Loucy (cell line): ENCODE measurements at regions not wholly inside any gene's neighbourhood (a gene's known extent, or its start where the extent isn't known, plus 50 kb on each side); places are given as distances from the start of the nearest gene placed in this dataset.

Experiments
- H2AFZ ChIP-seq: fragments of 200-600 bp; sonication (generic); 2 replicates; pipeline ENCODE4 v1.6.0; 2016; ENCODE audit warnings: antibody characterized with exemption, mild to moderate bottlenecking, low read length, moderate library complexity
- H3F3A ChIP-seq: fragments of 200-600 bp; 2 replicates; pipeline ENCODE4 v1.6.0; 2016; ENCODE audit warnings: antibody characterized with exemption, low read depth, mild to moderate bottlenecking
- H3K27me3 ChIP-seq: fragments of 200-600 bp; sonication (generic); 2 replicates; pipeline ENCODE4 v1.6.1; 2014; ENCODE audit warnings: low read length, mild to moderate bottlenecking; ENCODE audit not compliant: insufficient read depth, poor library complexity, severe bottlenecking
- H3K36me3 ChIP-seq: fragments of 200-600 bp; sonication (generic); 2 replicates; pipeline ENCODE4 v1.6.1; 2016; ENCODE audit warnings: low read length; ENCODE audit not compliant: insufficient read depth
- H3K4me1 ChIP-seq: fragments of 200-600 bp; sonication (generic); 2 replicates; pipeline ENCODE4 v1.5.1; 2014; ENCODE audit warnings: low read length, mild to moderate bottlenecking; ENCODE audit not compliant: insufficient read depth, poor library complexity, severe bottlenecking
- H3K4me2 ChIP-seq: fragments of 200-600 bp; sonication (generic); 2 replicates; pipeline ENCODE4 v1.6.0; 2014; ENCODE audit warnings: antibody characterized with exemption, low read length, low read depth, mild to moderate bottlenecking; ENCODE audit not compliant: poor library complexity, severe bottlenecking
- H3K4me3 ChIP-seq: fragments of 200-600 bp; sonication (generic); 2 replicates; pipeline ENCODE4 v1.5.1; 2014; ENCODE audit warnings: low read length, mild to moderate bottlenecking, mixed read lengths; ENCODE audit not compliant: poor library complexity, severe bottlenecking
- H3K79me2 ChIP-seq: fragments of 200-600 bp; sonication (generic); 2 replicates; pipeline ENCODE4 v1.6.1; 2014; ENCODE audit warnings: low read length; ENCODE audit not compliant: insufficient read depth
- H3K9ac ChIP-seq: fragments of 200-600 bp; sonication (generic); 2 replicates; pipeline ENCODE4 v1.6.0; 2014; ENCODE audit warnings: mild to moderate bottlenecking, low read depth, low read length, moderate library complexity; ENCODE audit not compliant: poor library complexity, severe bottlenecking
- H3K9me2 ChIP-seq: fragments of 200-600 bp; sonication (generic); replicated peaks from 2 replicates; pipeline ENCODE4 v1.6.1; 2016; ENCODE audit warnings: low read depth, low read length, mixed read lengths
- H3K9me3 ChIP-seq: fragments of 200-600 bp; sonication (generic); 2 replicates; pipeline ENCODE4 v1.6.1; 2014; ENCODE audit warnings: mild to moderate bottlenecking, antibody characterized with exemption, low read length, low read depth; ENCODE audit not compliant: insufficient read depth
- H4K20me1 ChIP-seq: fragments of 200-600 bp; sonication (generic); 2 replicates; pipeline ENCODE4 v1.6.0; 2014; ENCODE audit warnings: antibody characterized with exemption, low read length, mild to moderate bottlenecking; ENCODE audit not compliant: insufficient read depth, poor library complexity, severe bottlenecking
- CTCF ChIP-seq: fragments of 200-600 bp; sonication (generic); conservative IDR thresholded peaks from 2 replicates; pipeline ENCODE4 v1.5.1; 2014; ENCODE audit warnings: mild to moderate bottlenecking, antibody characterized with exemption, low read length
- EZH2phosphoT487 ChIP-seq: fragments of 200-600 bp; IDR thresholded peaks from 2 replicates; pipeline ENCODE4 v1.6.1; 2018; ENCODE audit warnings: antibody characterized with exemption, mild to moderate bottlenecking, moderate library complexity, borderline replicate concordance

DNA sequence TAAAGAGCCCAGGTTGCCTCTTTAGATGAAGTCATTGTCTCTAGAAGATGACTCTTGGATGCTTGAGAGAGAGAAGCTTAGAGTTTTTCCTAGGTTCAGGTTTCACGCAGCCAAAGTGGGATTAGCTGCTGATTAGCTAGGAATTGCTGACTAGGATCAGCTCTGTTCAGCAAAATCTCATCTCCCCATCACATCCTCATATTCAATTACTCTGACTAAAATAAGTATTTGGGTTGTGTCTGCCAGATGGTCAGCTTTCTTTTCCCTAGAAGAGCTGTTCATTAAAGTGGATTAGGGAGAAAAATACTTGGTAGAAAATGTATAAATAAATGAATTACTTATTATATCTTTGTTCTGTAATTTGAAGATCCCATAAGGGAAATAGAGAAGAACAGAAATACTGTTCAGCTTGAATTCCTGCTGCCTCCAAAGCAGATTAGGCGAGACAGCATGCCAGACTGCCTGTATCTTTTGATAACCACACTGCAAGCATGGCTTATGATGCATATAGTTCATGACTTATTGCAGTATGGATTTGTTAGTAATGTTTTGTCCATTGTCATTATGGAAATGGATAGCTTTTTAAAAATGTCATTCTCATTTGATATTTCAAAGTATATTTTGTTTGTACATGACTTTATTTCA, 184.8 kb upstream of the CD180 start:
- no peaks in the 10 kb centered on the region for H3K9me3 ChIP-seq
- H3K4me1 ChIP-seq: no peaks in the 10 kb centered on the region
- no peaks in the 10 kb centered on the region for H3K36me3 ChIP-seq
- H3K79me2 ChIP-seq: no peaks in the 10 kb centered on the region
- no peak overlapping the region for H3K4me3 ChIP-seq
- no peak overlapping the region for H2AFZ ChIP-seq
- no peaks in the 10 kb centered on the region for H3K9me2 ChIP-seq
- no peak overlapping the region for H3K9ac ChIP-seq
- TF ChIP-seq CTCF (no peak), EZH2phosphoT487 (no peak)
- no peaks in the 10 kb centered on the region for H3F3A ChIP-seq
- no peaks in the 10 kb centered on the region for H4K20me1 ChIP-seq
- no peak overlapping the region for H3K4me2 ChIP-seq
- H3K27me3 ChIP-seq: no peaks in the 10 kb centered on the region

DNA sequence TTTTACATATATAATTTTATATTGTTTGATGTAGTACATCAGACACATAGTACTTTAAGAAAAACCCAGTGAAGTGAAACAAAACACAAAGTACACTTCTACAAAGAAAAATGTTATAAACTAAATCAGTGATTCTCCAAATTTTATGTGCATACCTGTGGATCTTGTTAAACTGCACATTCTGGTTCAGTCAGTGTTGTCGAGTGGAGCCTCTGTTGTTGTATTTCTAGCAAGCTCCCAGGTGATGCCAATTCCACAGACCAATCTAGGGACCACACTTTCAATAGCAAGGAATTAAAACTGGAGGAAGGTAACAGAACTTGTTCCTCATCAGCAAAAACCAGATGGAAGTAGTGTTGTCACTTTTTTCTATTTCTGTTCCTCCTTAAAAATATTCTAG, 183.8 kb upstream of the CD180 start:
- H3K4me1 ChIP-seq: no peaks in the 10 kb centered on the region
- TF ChIP-seq CTCF (no peak), EZH2phosphoT487 (no peak)
- H3K4me3 ChIP-seq: no peak overlapping the region
- no peaks in the 10 kb centered on the region for H3K27me3 ChIP-seq
- H3K9me3 ChIP-seq: no peaks in the 10 kb centered on the region
- no peaks in the 10 kb centered on the region for H3K79me2 ChIP-seq
- H3K4me2 ChIP-seq: no peak overlapping the region
- H3F3A ChIP-seq: no peaks in the 10 kb centered on the region
- H3K9me2 ChIP-seq: no peaks in the 10 kb centered on the region
- H4K20me1 ChIP-seq: no peaks in the 10 kb centered on the region
- no peak overlapping the region for H3K9ac ChIP-seq
- H2AFZ ChIP-seq: no peak overlapping the region
- no peaks in the 10 kb centered on the region for H3K36me3 ChIP-seq

DNA sequence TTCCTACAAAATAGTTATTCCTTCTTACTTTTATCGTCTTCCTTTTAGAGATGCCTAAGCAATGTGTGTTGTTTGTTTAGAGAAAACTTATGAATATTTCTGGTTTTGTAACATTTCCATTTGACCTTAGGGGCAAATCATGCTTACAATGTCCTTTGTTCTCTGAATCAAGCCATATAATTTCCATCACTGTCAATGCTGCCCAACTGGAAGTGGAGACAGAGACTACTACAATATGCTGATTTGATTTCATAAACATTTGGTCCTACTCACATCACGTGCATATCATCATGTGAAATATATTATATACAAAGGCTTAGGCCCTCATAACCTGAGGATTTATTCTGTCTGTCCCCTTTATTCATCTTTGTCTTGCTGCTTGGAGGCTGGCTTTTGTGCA, 183.2 kb upstream of the CD180 start:
- no peak overlapping the region for H3K4me3 ChIP-seq
- no peaks in the 10 kb centered on the region for H3K9me2 ChIP-seq
- no peaks in the 10 kb centered on the region for H3F3A ChIP-seq
- TF ChIP-seq EZH2phosphoT487 (no peak), CTCF (no peak)
- H3K36me3 ChIP-seq: no peaks in the 10 kb centered on the region
- H3K4me2 ChIP-seq: no peak overlapping the region
- no peak overlapping the region for H2AFZ ChIP-seq
- H4K20me1 ChIP-seq: no peaks in the 10 kb centered on the region
- no peaks in the 10 kb centered on the region for H3K4me1 ChIP-seq
- no peaks in the 10 kb centered on the region for H3K27me3 ChIP-seq
- H3K9ac ChIP-seq: no peak overlapping the region
- no peaks in the 10 kb centered on the region for H3K9me3 ChIP-seq
- no peaks in the 10 kb centered on the region for H3K79me2 ChIP-seq
